ENCODE measurements at regions not wholly inside any gene's neighbourhood (a gene's known extent, or its start where the extent isn't known, plus 50 kb on each side); places are given as distances from the start of the nearest gene placed in this dataset.

DNA sequence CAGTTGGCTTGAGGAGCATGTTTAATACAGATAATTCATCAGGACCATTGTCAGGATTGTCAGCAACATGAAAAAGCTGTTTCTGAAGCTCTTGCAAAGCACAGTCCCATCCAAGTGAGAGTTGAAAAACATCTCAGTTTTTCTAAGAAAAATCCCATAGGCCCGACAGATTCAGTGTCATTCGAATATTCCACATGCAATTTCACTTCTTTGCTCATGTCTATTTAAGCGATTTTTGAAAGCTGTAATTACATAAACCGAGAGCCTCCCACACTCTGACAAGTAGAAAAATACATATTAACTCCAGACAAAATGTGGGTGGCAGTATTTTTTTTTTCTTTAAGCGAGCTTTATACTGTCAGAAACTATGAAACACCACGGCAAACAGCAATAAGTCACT lies 134.7 kb upstream of the GALNT5 start:
- Histone ChIP-seq H3K4me1 (ENCODE audit: low read depth) (no peaks in the 10 kb centered on the region), H3K36me3 (ENCODE audit: low read depth) (no peaks in the 10 kb centered on the region), H3K4me3 (no peak overlapping the region), H3K9me3 (no peaks in the 10 kb centered on the region)
- no peak for ATAC-seq
- TF ChIP-seq, protein P1, sequence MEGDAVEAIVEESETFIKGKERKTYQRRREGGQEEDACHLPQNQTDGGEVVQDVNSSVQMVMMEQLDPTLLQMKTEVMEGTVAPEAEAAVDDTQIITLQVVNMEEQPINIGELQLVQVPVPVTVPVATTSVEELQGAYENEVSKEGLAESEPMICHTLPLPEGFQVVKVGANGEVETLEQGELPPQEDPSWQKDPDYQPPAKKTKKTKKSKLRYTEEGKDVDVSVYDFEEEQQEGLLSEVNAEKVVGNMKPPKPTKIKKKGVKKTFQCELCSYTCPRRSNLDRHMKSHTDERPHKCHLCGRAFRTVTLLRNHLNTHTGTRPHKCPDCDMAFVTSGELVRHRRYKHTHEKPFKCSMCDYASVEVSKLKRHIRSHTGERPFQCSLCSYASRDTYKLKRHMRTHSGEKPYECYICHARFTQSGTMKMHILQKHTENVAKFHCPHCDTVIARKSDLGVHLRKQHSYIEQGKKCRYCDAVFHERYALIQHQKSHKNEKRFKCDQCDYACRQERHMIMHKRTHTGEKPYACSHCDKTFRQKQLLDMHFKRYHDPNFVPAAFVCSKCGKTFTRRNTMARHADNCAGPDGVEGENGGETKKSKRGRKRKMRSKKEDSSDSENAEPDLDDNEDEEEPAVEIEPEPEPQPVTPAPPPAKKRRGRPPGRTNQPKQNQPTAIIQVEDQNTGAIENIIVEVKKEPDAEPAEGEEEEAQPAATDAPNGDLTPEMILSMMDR (IDR thresholded peaks at IDR 0.05) = no peak
- intact Hi-C loops (cut with DNase I, micrococcal nuclease) = no loop called here
- no peak for DNase-seq

DNA sequence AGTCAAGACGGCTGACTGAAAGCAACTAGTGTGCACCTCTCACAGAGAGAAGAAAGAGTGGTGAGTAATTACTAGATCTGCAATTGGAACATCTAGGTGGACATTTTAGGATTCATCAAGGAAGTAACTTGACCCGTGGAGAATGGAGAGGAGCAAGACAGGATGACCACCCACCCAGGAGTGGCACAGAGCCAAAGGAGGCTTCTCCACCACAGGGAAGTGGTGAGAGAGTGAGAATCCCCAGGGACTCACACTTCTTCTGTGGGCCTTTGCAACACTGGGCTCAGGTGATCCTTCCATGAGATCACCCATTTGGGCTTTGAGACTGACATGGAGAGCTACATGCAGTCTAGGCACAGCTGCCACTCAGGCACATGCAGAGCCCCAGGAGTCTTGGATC lies 132.8 kb upstream of the GALNT5 start:
- no peak for ATAC-seq
- DNase-seq = no peak
- Histone ChIP-seq H3K4me3 (no peak overlapping the region), H3K4me1 (ENCODE audit: low read depth) (no peaks in the 10 kb centered on the region), H3K9me3 (no peaks in the 10 kb centered on the region), H3K36me3 (ENCODE audit: low read depth) (no peaks in the 10 kb centered on the region)
- TF ChIP-seq, protein P1 (IDR thresholded peaks at IDR 0.05) = no peak
- intact Hi-C loops (cut with DNase I, micrococcal nuclease) = no loop called here

DNA sequence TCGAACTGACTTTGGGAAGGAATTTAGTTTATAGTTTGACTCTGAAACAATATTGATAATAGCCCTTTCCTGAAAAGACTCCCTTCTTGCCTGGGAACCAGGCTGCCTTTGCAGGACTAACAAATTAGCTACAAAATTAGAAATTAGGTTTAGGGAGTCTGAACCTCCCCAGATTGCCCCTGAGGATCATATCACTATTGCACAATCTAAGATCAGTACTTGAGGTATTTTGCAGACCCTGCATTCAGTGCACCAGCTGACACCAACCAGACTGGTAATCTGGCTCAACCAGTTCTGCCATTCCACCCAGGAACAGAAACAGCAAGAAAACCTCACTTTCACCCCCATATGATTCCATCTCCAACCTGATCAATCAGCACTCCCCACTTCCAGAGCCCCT lies 131.8 kb upstream of the GALNT5 start:
- Histone ChIP-seq H3K9me3 (no peaks in the 10 kb centered on the region), H3K4me3 (no peak overlapping the region), H3K36me3 (ENCODE audit: low read depth) (no peaks in the 10 kb centered on the region), H3K4me1 (ENCODE audit: low read depth) (no peaks in the 10 kb centered on the region)
- TF ChIP-seq, protein P1 (IDR thresholded peaks at IDR 0.05) = no peak
- intact Hi-C loops (cut with DNase I, micrococcal nuclease) = no loop called here
- DNase-seq (no peak), ATAC-seq (no peak)

DNA sequence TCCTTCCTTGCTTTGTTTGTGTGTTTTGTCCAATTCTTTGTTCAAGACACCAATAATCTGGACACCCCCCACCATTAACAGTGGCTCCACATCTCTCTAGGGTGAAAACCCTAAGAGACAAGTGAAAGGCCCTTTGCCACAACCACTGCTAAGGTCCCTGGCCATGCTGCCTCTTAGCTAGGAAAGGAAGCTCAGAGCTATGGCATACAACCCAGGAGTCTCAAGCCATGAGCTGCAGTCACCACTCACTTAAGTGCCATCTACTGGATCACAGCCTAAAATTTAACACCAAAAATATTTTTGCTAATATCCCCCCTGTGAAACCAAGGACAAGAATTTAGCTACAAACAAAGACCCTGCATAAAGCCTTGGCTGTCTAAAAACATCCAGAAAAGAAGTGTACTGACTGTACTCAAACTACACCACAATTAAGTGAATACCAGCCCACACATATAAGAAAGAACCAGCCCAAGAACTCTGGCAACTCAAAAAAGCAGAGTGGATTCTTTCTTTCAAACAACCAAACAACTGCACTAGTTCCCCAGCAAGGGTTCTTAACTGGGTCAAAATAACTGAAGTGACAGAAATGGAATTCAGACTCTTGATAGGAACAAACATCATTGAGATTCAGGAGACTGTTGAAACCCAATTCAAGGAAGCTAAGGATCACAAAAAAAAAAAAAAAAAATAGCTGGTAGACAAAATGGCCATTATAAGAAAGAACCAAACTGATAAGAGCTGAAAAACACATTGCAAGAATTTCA lies 130.1 kb upstream of the GALNT5 start:
- ATAC-seq = no peak
- DNase-seq = no peak
- Histone ChIP-seq H3K36me3 (ENCODE audit: low read depth) (no peaks in the 10 kb centered on the region), H3K4me3 (no peak overlapping the region), H3K4me1 (ENCODE audit: low read depth) (no peaks in the 10 kb centered on the region), H3K9me3 (no peaks in the 10 kb centered on the region)
- intact Hi-C loops (cut with DNase I, micrococcal nuclease) = no loop called here
- TF ChIP-seq, protein P1 (IDR thresholded peaks at IDR 0.05) = no peak

DNA sequence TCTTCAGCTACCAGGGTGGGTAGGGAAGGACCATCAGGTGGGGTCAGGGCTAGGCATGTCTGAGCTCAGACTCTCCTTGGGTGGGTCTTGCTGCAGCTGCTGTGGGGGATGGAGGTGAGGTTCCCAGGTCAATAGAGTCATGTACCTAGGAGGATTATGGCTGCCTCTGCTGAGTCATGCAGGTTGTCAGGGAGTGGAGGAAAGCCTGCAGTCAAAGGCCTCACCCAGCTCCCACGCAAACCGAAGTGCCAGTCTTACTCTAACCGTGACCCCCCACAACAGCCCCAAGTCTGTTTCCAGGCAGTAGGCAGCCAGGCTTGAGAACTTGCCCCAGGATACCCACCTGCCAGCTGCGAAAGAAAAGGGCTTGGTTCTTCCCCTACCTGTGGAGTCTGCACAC lies 113.6 kb upstream of the GALNT5 start:
- DNase-seq (no peak), ATAC-seq (no peak)
- intact Hi-C loops (cut with DNase I, micrococcal nuclease) = no loop called here

More for the DNA sequence above, 113.6 kb upstream of the GALNT5 start:
- H3K4me3 ChIP-seq = no peak overlapping the region
- no peaks in the 10 kb centered on the region for H3K36me3 ChIP-seq (ENCODE audit: low read depth)
- TF ChIP-seq, protein P1 (IDR thresholded peaks at IDR 0.05) = no peak
- no peaks in the 10 kb centered on the region for H3K9me3 ChIP-seq
- H3K4me1 ChIP-seq (ENCODE audit: low read depth) = no peaks in the 10 kb centered on the region
